Heart left ventricle (tissue), 13 donors: ENCODE measurements at regions not wholly inside any gene's neighbourhood (a gene's known extent, or its start where the extent isn't known, plus 50 kb on each side); places are given as distances from the start of the nearest gene placed in this dataset.

ENCODE experiments used
- CTCF ChIP-seq, 12 donors: fragments of 200-600 bp; sonication (generic) in 4 of 12; IDR thresholded peaks; one replicate each; pipeline versions ENCODE4 v1.5.0 to v1.8.0; 2018 to 2022; ENCODE audit warnings: antibody characterized with exemption in 12 of 12, mild to moderate bottlenecking in 5 of 12
- POLR2A ChIP-seq, 2 donors: fragments of 450-650 bp; IDR thresholded peaks; one replicate each; pipeline ENCODE4 v1.6.1; 2017; ENCODE audit warnings: antibody characterized with exemption in 2 of 2, mild to moderate bottlenecking in 2 of 2, moderate library complexity in 2 of 2
- donor health status: ischemic (EF 13 %, LVEDD 7.1; RV severe dilation, severe dysfunction).
- donor health status: DM: no; HTN: yes; CAD: no.
- donor health status: DM: no; HTN: no; CAD: no.
- donor health status: ischemic (EF 25% LVEDD 6.9; RV normal size, moderate dysfunction).
- donor health status: ischemic (EF 25% LVEDD 5.7; RV mildly dilated, moderate dysfunction).
- donor health status: ischemic (EF 35%, LVEDD 5.7; RV mildly dilated, moderate dysfunction).
- donor health status: nonischemic (EF 11% LVEDD 7.7; RV severe dilation, severe dysfunction).
- donor health status: DM: yes; HTN: yes; CAD: no.
- donor health status: PGD.
- donor health status: ischemic (EF 29% LVEDD 5.4; RV normal size, mild dysfunction).
- donor health status: nonischemic (EF 23%, LVEDD 6.1; RV moderate dilation, normal function).

- TF ChIP-seq POLR2A (IDR thresholded peaks at IDR 0.05) (no peak), CTCF (IDR thresholded peaks at IDR 0.05) (no peak)
Measured at GRCh38 chr4:31787701-31788100, 1067.5 kb downstream of the PCDH7 start.
